CD4-positive, CD25-positive, alpha-beta regulatory T cell (primary cell): ENCODE measurements at regions not wholly inside any gene's neighbourhood (a gene's known extent, or its start where the extent isn't known, plus 50 kb on each side); places are given as distances from the start of the nearest gene placed in this dataset.

Source experiments
- ATAC-seq, 2 donors: fragments of 150-1000 bp; cut with Tn5 transposase; one replicate each; pipeline ENCODE4 v1.10.0; 2021; ENCODE audit warnings: low read depth in 2 of 2, moderate number of reproducible peaks in 2 of 2, moderate library complexity in 1 of 2
- DNase-seq, 3 donors: peaks; one replicate each; pipeline versions ENCODE4 v3.0.0 to v3.0.0-alpha.2; 2012 to 2022; ENCODE audit warnings: mixed read lengths in 1 of 3
- H3K27ac ChIP-seq: one replicate; pipeline ENCODE4 v1.7.0; 2013; ENCODE audit warnings: mild to moderate bottlenecking, low read length; ENCODE audit not compliant: insufficient read depth, poor library complexity, severe bottlenecking
- H3K27me3 ChIP-seq: one replicate; pipeline ENCODE4 v1.7.0; 2013; ENCODE audit warnings: low read length; ENCODE audit not compliant: control insufficient read depth, insufficient read depth
- H3K36me3 ChIP-seq: one replicate; pipeline ENCODE4 v1.7.0; 2013; ENCODE audit warnings: mild to moderate bottlenecking, low read length, moderate library complexity; ENCODE audit not compliant: control insufficient read depth, insufficient read depth
- H3K4me1 ChIP-seq: 2 replicates; pipeline ENCODE4 v1.7.0; 2013; ENCODE audit warnings: mild to moderate bottlenecking, low read length; ENCODE audit not compliant: insufficient read depth, control insufficient read depth, poor library complexity, severe bottlenecking
- H3K4me3 ChIP-seq: one replicate; pipeline ENCODE4 v1.7.0; 2013; ENCODE audit warnings: low read depth, mild to moderate bottlenecking, low read length, moderate library complexity
- H3K9me3 ChIP-seq, 2 experiments: 1 replicate in 1 of 2; 2 replicates in 1 of 2; pipeline ENCODE4 v1.7.0; 2013; ENCODE audit warnings: low read length in 2 of 2, mild to moderate bottlenecking in 1 of 2, moderate library complexity in 1 of 2; ENCODE audit not compliant: control insufficient read depth in 2 of 2
- H3K27ac Mint-ChIP-seq, 3 donors: one replicate each; pipeline ENCODE4 v1.8.0; 2020 to 2022; ENCODE audit warnings: mild to moderate bottlenecking in 3 of 3, mixed read lengths in 3 of 3, moderate library complexity in 2 of 3
- H3K27me3 Mint-ChIP-seq: one replicate; pipeline ENCODE4 v1.8.0; 2022; ENCODE audit warnings: mild to moderate bottlenecking, mixed read lengths
- H3K36me3 Mint-ChIP-seq: one replicate; pipeline ENCODE4 v1.8.0; 2020; ENCODE audit warnings: mixed read lengths
- H3K4me1 Mint-ChIP-seq, 4 donors: one replicate each; pipeline ENCODE4 v1.8.0; 2020 to 2022; ENCODE audit warnings: mixed read lengths in 4 of 4, mild to moderate bottlenecking in 1 of 4
- H3K4me3 Mint-ChIP-seq, 4 donors: one replicate each; pipeline ENCODE4 v1.8.0; 2020 to 2022; ENCODE audit warnings: mild to moderate bottlenecking in 4 of 4, mixed read lengths in 4 of 4, moderate library complexity in 3 of 4
- H3K9me3 Mint-ChIP-seq, 7 donors: one replicate each; pipeline ENCODE4 v1.8.0; 2020 to 2022; ENCODE audit warnings: mixed read lengths in 7 of 7, mild to moderate bottlenecking in 3 of 7, moderate library complexity in 2 of 7

- DNase-seq (no peak), ATAC-seq (no peak)
- Histone ChIP-seq H3K36me3 (no peaks in the 10 kb centered on the region), H3K9me3 (peaks cover 0 to 5% of the 10 kb centered on the region in 2 experiments), H3K4me1 (no peaks in the 10 kb centered on the region), H3K27me3 (peaks cover 5% of the 10 kb centered on the region), H3K4me3 (no peak overlapping the region), H3K27ac (no peak overlapping the region)
- no peaks in the 10 kb centered on the region for H3K36me3 Mint-ChIP-seq
- peaks cover 0 to 4% (median 2%) of the 10 kb centered on the region in 7 donors for H3K9me3 Mint-ChIP-seq
- H3K27ac Mint-ChIP-seq, result no peak overlapping the region
- H3K4me3 Mint-ChIP-seq, result no peak overlapping the region
- no peaks in the 10 kb centered on the region for H3K4me1 Mint-ChIP-seq
- H3K27me3 Mint-ChIP-seq, result no peaks in the 10 kb centered on the region
These were observed 429.0 kb downstream of the MIAT start for GRCh38 chr22:27086080-27087044.

DNA sequence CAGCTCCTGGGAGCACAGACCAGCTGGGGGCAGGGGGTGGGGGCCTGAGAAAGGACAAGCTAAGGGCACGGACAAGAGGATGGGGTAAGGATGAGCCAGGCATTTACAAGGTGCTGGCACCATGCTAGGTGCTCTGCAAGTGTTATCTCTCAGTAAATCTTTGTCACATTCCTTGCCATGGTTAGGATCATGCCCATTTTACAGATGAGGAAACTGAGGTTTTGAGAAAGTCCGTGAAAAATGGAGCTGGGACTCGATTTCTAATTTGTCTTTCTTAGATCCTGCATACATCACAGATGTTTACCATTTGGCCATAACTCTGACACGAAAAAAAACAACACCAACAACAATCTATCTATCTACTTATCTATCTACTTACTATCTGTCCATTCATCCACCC, 429.7 kb downstream of the MIAT start:
- H3K36me3 Mint-ChIP-seq, result no peaks in the 10 kb centered on the region
- ATAC-seq (no peak), DNase-seq (no peak)
- peaks cover 0 to 4% (median 2%) of the 10 kb centered on the region in 7 donors for H3K9me3 Mint-ChIP-seq
- Histone ChIP-seq H3K27ac (no peak overlapping the region), H3K36me3 (no peaks in the 10 kb centered on the region), H3K4me3 (no peak overlapping the region), H3K27me3 (peaks cover 5% of the 10 kb centered on the region), H3K9me3 (peaks cover 0 to 5% of the 10 kb centered on the region in 2 experiments), H3K4me1 (no peaks in the 10 kb centered on the region)
- H3K4me3 Mint-ChIP-seq, result no peak overlapping the region
- no peaks in the 10 kb centered on the region for H3K4me1 Mint-ChIP-seq
- no peaks in the 10 kb centered on the region for H3K27me3 Mint-ChIP-seq
- H3K27ac Mint-ChIP-seq, result no peak overlapping the region

DNA sequence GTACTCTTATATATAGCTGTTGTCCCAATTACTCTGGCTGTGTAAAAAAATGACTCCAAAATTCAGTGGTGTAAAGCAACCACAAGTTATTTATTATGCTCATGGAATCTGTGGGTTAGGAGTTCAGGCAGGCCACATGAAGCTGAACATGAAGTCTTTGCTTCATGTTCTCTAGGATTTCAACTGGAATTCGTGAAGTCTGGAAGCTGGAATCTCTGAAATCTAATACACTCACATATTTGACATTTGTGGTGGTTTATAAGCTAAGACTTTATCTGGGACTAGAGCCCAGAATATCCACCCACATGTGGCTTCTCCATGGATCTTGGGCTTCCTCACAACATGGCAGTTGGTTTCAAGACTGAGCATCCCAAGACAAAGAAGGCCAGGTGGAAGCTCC, 430.6 kb downstream of the MIAT start:
- ATAC-seq (no peak), DNase-seq (no peak)
- Histone ChIP-seq H3K27me3 (peaks cover 5% of the 10 kb centered on the region), H3K27ac (no peak overlapping the region), H3K9me3 (peaks cover 0 to 5% of the 10 kb centered on the region in 2 experiments), H3K4me3 (no peak overlapping the region), H3K4me1 (no peaks in the 10 kb centered on the region), H3K36me3 (no peaks in the 10 kb centered on the region)
- Mint-ChIP-seq H3K27ac (no peak overlapping the region), H3K9me3 (peaks cover 0 to 4% (median 2%) of the 10 kb centered on the region in 7 donors), H3K4me1 (no peaks in the 10 kb centered on the region), H3K27me3 (no peaks in the 10 kb centered on the region), H3K36me3 (no peaks in the 10 kb centered on the region), H3K4me3 (no peak overlapping the region)

GRCh38 chr22:27089264-27089663, 431.9 kb downstream of the MIAT start:
- Histone ChIP-seq H3K27ac (no peak overlapping the region), H3K4me3 (no peak overlapping the region), H3K36me3 (no peaks in the 10 kb centered on the region), H3K27me3 (peaks cover 5% of the 10 kb centered on the region), H3K9me3 (peaks cover 0 to 5% of the 10 kb centered on the region in 2 experiments), H3K4me1 (no peaks in the 10 kb centered on the region)
- no peaks in the 10 kb centered on the region for H3K4me1 Mint-ChIP-seq
- H3K36me3 Mint-ChIP-seq, result no peaks in the 10 kb centered on the region
- no peak overlapping the region for H3K4me3 Mint-ChIP-seq
- H3K9me3 Mint-ChIP-seq, result peaks cover 0 to 4% (median 2%) of the 10 kb centered on the region in 7 donors
- no peak for DNase-seq
- ATAC-seq, result no peak
- no peak overlapping the region for H3K27ac Mint-ChIP-seq
- no peaks in the 10 kb centered on the region for H3K27me3 Mint-ChIP-seq

DNA sequence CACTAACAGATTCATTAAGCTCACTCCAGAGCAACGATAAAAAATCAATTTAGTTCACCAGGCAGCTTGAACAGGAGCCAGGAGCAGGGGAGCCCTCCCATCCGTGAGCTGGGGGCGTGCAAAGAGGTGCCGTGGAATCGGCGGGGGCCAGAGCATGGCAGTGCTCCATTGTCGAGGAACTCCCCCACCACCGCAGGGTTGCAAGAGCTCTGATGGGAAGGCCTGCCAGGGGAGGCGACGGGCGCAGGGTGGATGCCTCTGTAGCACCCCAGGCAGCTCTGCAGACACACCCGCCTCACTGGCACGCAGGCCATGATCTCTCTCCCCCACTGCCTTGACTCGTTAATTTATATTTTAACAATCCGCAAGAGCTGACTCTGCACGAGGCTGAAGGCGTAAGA, 433.2 kb downstream of the MIAT start:
- Mint-ChIP-seq H3K4me1 (no peaks in the 10 kb centered on the region), H3K9me3 (peaks cover 0 to 4% (median 2%) of the 10 kb centered on the region in 7 donors), H3K36me3 (no peaks in the 10 kb centered on the region), H3K27me3 (no peaks in the 10 kb centered on the region), H3K27ac (no peak overlapping the region), H3K4me3 (no peak overlapping the region)
- Histone ChIP-seq H3K27me3 (peaks cover 5% of the 10 kb centered on the region), H3K4me3 (no peak overlapping the region), H3K36me3 (no peaks in the 10 kb centered on the region), H3K9me3 (peaks cover 0 to 5% of the 10 kb centered on the region in 2 experiments), H3K4me1 (no peaks in the 10 kb centered on the region), H3K27ac (no peak overlapping the region)
- no peak for DNase-seq
- ATAC-seq, result no peak

- peaks cover 5% of the 10 kb centered on the region for H3K27me3 ChIP-seq
- no peaks in the 10 kb centered on the region for H3K9me3 ChIP-seq
- Mint-ChIP-seq H3K27ac (no peak overlapping the region), H3K27me3 (no peaks in the 10 kb centered on the region), H3K36me3 (no peaks in the 10 kb centered on the region), H3K4me1 (no peaks in the 10 kb centered on the region), H3K9me3 (peaks cover 0 to 1% (median 0%) of the 10 kb centered on the region in 7 donors), H3K4me3 (no peak overlapping the region)
- no peak for ATAC-seq
- no peaks in the 10 kb centered on the region for H3K4me1 ChIP-seq
- H3K36me3 ChIP-seq, result no peaks in the 10 kb centered on the region
- H3K27ac ChIP-seq, result no peak overlapping the region
- H3K4me3 ChIP-seq, result no peak overlapping the region
- no peak for DNase-seq
These were observed 436.0 kb downstream of the MIAT start for GRCh38 chr22:27093422-27093821.

- Mint-ChIP-seq H3K36me3 (no peaks in the 10 kb centered on the region), H3K9me3 (peaks cover 0 to 1% (median 0%) of the 10 kb centered on the region in 7 donors), H3K4me1 (no peaks in the 10 kb centered on the region), H3K27ac (no peak overlapping the region), H3K4me3 (no peak overlapping the region), H3K27me3 (no peaks in the 10 kb centered on the region)
- no peaks in the 10 kb centered on the region for H3K9me3 ChIP-seq
- no peak for ATAC-seq
- H3K36me3 ChIP-seq, result no peaks in the 10 kb centered on the region
- H3K4me1 ChIP-seq, result no peaks in the 10 kb centered on the region
- H3K4me3 ChIP-seq, result no peak overlapping the region
- no peaks in the 10 kb centered on the region for H3K27me3 ChIP-seq
- no peak for DNase-seq
- no peak overlapping the region for H3K27ac ChIP-seq
These were observed 437.4 kb downstream of the MIAT start for GRCh38 chr22:27094633-27095308.
